GM12878 (cell line): ENCODE measurements at regions not wholly inside any gene's neighbourhood (a gene's known extent, or its start where the extent isn't known, plus 50 kb on each side); places are given as distances from the start of the nearest gene placed in this dataset.

Experiments
- BCL11A ChIP-seq: IDR thresholded peaks from 2 replicates; pipeline ENCODE4 v1.6.1; 2011; ENCODE audit warnings: low read depth, low read length
- BRCA1 ChIP-seq: IDR thresholded peaks from 2 replicates; pipeline ENCODE4 v1.6.1; 2011; ENCODE audit warnings: low read depth, low read length, improper control_type of control experiment
- FOXM1 ChIP-seq: IDR thresholded peaks from 2 replicates; pipeline ENCODE4 v1.6.1; 2012; ENCODE audit warnings: low read depth, mild to moderate bottlenecking, inconsistent platforms, low read length, moderate library complexity
- HDAC2 ChIP-seq: fragments of 200-600 bp; sonication (generic); IDR thresholded peaks from 2 replicates; pipeline ENCODE4 v1.6.1; 2017
- KDM1A ChIP-seq: fragments of 200-600 bp; sonication (generic); IDR thresholded peaks from 2 replicates; pipeline ENCODE4 v1.6.1; 2016; ENCODE audit warnings: borderline replicate concordance
- POLR2A ChIP-seq: IDR thresholded peaks from 2 replicates; pipeline ENCODE4 v1.6.1; 2011; ENCODE audit warnings: low read depth, mild to moderate bottlenecking, low read length
- POLR2AphosphoS2 ChIP-seq: IDR thresholded peaks from 2 replicates; pipeline ENCODE4 v1.6.1; 2011; ENCODE audit warnings: low read depth, mild to moderate bottlenecking, low read length, improper control_type of control experiment, moderate library complexity
- TF ChIP-seq, protein P1 (sequence below), 3 experiments: IDR thresholded peaks in 2 of 3; conservative IDR thresholded peaks in 1 of 3; 2 replicates each; pipeline ENCODE4 v1.5.1; 2011; ENCODE audit warnings: low read depth in 3 of 3, low read length in 3 of 3, mild to moderate bottlenecking in 3 of 3, control low read depth in 2 of 3, moderate library complexity in 2 of 3, inconsistent platforms in 1 of 3, mixed read lengths in 1 of 3; ENCODE audit not compliant: control insufficient read depth in 2 of 3, insufficient read depth in 1 of 3; ENCODE audit errors: extremely low read depth in 1 of 3
- TF ChIP-seq, protein P2 (sequence below): IDR thresholded peaks from 2 replicates; pipeline ENCODE4 v1.6.1; 2011; ENCODE audit warnings: mild to moderate bottlenecking, low read depth, low read length, moderate library complexity; ENCODE audit not compliant: insufficient replicate concordance

GRCh38 chr18:66728951-66729350 is 125.1 kb upstream of the CDH19 start:
- no peak for TF ChIP-seq BRCA1
- TF ChIP-seq POLR2AphosphoS2, result no peak
- TF ChIP-seq KDM1A, result no peak
- no peak for TF ChIP-seq BCL11A
- TF ChIP-seq HDAC2, result no peak
- TF ChIP-seq, protein P1, sequence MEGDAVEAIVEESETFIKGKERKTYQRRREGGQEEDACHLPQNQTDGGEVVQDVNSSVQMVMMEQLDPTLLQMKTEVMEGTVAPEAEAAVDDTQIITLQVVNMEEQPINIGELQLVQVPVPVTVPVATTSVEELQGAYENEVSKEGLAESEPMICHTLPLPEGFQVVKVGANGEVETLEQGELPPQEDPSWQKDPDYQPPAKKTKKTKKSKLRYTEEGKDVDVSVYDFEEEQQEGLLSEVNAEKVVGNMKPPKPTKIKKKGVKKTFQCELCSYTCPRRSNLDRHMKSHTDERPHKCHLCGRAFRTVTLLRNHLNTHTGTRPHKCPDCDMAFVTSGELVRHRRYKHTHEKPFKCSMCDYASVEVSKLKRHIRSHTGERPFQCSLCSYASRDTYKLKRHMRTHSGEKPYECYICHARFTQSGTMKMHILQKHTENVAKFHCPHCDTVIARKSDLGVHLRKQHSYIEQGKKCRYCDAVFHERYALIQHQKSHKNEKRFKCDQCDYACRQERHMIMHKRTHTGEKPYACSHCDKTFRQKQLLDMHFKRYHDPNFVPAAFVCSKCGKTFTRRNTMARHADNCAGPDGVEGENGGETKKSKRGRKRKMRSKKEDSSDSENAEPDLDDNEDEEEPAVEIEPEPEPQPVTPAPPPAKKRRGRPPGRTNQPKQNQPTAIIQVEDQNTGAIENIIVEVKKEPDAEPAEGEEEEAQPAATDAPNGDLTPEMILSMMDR (IDR thresholded peaks at IDR 0.05 in 2 of 3, conservative IDR thresholded peaks at IDR 0.05 in 1 of 3; ENCODE audit: control insufficient read depth in 2 of 3, extremely low read depth in 1 of 3, insufficient read depth in 1 of 3, low read depth in 3 of 3, low read length in 3 of 3), result no peak
- TF ChIP-seq, protein P2, sequence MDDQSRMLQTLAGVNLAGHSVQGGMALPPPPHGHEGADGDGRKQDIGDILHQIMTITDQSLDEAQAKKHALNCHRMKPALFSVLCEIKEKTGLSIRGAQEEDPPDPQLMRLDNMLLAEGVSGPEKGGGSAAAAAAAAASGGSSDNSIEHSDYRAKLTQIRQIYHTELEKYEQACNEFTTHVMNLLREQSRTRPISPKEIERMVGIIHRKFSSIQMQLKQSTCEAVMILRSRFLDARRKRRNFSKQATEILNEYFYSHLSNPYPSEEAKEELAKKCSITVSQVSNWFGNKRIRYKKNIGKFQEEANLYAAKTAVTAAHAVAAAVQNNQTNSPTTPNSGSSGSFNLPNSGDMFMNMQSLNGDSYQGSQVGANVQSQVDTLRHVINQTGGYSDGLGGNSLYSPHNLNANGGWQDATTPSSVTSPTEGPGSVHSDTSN, result no peak
- TF ChIP-seq POLR2A, result no peak
- TF ChIP-seq FOXM1, result no peak
